Neutrophil (primary cell): ENCODE measurements at regions not wholly inside any gene's neighbourhood (a gene's known extent, or its start where the extent isn't known, plus 50 kb on each side); places are given as distances from the start of the nearest gene placed in this dataset.

Source experiments
- H3K27ac ChIP-seq: fragments of 200-600 bp; sonication (generic); 2 replicates; pipeline ENCODE4 v1.5.1; 2016; ENCODE audit warnings: mild to moderate bottlenecking, moderate library complexity
- H3K27me3 ChIP-seq: fragments of 200-600 bp; sonication (generic); 2 replicates; pipeline ENCODE4 v1.6.0; 2016; ENCODE audit warnings: mild to moderate bottlenecking
- H3K36me3 ChIP-seq: fragments of 200-600 bp; sonication (generic); 2 replicates; pipeline ENCODE4 v1.5.1; 2017
- H3K4me1 ChIP-seq, 2 experiments: fragments of 200-600 bp in 1 of 2; sonication (generic) in 1 of 2; 1 replicate in 1 of 2; 2 replicates in 1 of 2; pipeline versions ENCODE4 v1.5.1 to v1.6.1; 2013 to 2016; ENCODE audit warnings: low read depth in 1 of 2, low read length in 1 of 2, mild to moderate bottlenecking in 1 of 2, moderate library complexity in 1 of 2; ENCODE audit not compliant: control insufficient read depth in 1 of 2, insufficient read depth in 1 of 2
- H3K4me3 ChIP-seq, 2 experiments: fragments of 200-600 bp in 1 of 2; sonication (generic) in 1 of 2; 1 replicate in 1 of 2; 2 replicates in 1 of 2; pipeline ENCODE4 v1.5.1; 2013 to 2016; ENCODE audit warnings: low read depth in 1 of 2, low read length in 1 of 2, mild to moderate bottlenecking in 1 of 2, moderate library complexity in 1 of 2
- H3K9me3 ChIP-seq: fragments of 200-600 bp; sonication (generic); 2 replicates; pipeline ENCODE4 v1.5.1; 2016
- CTCF ChIP-seq: fragments of 200-600 bp; sonication (generic); IDR thresholded peaks from 2 replicates; pipeline ENCODE4 v1.5.1; 2016; ENCODE audit warnings: antibody characterized with exemption

DNA sequence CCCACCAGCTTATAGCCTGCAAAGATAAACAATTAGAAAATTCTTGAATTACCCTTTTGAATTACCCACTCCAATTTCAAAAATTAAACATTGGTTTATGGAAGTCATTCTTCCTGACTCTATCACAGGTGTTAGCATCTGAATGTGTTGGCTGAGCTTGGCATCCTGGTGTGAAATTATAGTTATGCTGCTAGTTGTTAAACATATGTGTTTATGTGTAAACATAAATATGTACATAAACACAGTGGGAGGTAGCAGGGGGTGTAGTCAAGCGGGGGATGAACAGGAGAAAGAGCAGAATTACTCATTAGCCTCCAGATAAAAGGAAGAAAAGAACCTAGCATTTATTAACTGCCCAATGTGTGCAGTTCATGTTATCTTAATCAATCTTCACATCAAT is 530.2 kb downstream of the MCTP2 start:
- Histone ChIP-seq H3K4me3 (no peak overlapping the region), H3K27me3 (no peaks in the 10 kb centered on the region), H3K9me3 (no peaks in the 10 kb centered on the region), H3K36me3 (no peaks in the 10 kb centered on the region), H3K27ac (no peak overlapping the region), H3K4me1 (no peaks in the 10 kb centered on the region)
- TF ChIP-seq CTCF: no peak

- H3K27me3 ChIP-seq: no peaks in the 10 kb centered on the region
- no peak overlapping the region for H3K27ac ChIP-seq
- H3K4me3 ChIP-seq: no peak overlapping the region
- no peaks in the 10 kb centered on the region for H3K9me3 ChIP-seq
- no peaks in the 10 kb centered on the region for H3K4me1 ChIP-seq
- no peaks in the 10 kb centered on the region for H3K36me3 ChIP-seq
- no peak for TF ChIP-seq CTCF
Observed at GRCh38 chr15:94769089-94769488, 537.7 kb downstream of the MCTP2 start.

DNA sequence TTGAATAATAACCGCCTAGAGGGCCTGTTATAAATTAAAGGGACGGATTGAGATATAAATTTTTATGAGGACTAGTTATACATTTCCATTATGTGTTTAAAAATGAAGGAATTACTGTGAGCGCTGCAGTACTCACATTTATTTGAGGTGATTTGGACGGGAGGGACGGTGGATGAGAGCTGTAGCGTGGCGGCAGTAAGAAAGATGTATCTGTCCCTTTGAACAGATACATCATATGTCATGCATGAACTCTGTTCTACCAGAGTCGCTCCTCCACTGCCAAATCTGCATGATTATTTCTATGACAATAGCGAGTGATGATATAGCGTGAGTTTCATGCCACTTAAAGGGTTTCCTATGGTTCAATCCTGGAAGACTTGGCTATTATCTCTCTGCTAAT is 538.8 kb downstream of the MCTP2 start:
- no peaks in the 10 kb centered on the region for H3K36me3 ChIP-seq
- no peak overlapping the region for H3K27ac ChIP-seq
- no peaks in the 10 kb centered on the region for H3K9me3 ChIP-seq
- no peaks in the 10 kb centered on the region for H3K27me3 ChIP-seq
- no peak overlapping the region for H3K4me3 ChIP-seq
- H3K4me1 ChIP-seq: no peaks in the 10 kb centered on the region
- TF ChIP-seq CTCF: no peak

GRCh38 chr15:94777037-94777436 is 545.7 kb downstream of the MCTP2 start:
- TF ChIP-seq CTCF: no peak
- Histone ChIP-seq H3K36me3 (no peaks in the 10 kb centered on the region), H3K27ac (no peak overlapping the region), H3K4me1 (no peaks in the 10 kb centered on the region), H3K27me3 (no peaks in the 10 kb centered on the region), H3K9me3 (no peaks in the 10 kb centered on the region), H3K4me3 (no peak overlapping the region)

GRCh38 chr15:94778840-94779239 is 547.5 kb downstream of the MCTP2 start:
- no peak for TF ChIP-seq CTCF
- no peaks in the 10 kb centered on the region for H3K27me3 ChIP-seq
- H3K9me3 ChIP-seq: no peaks in the 10 kb centered on the region
- no peaks in the 10 kb centered on the region for H3K36me3 ChIP-seq
- no peaks in the 10 kb centered on the region for H3K4me1 ChIP-seq
- no peak overlapping the region for H3K27ac ChIP-seq
- no peak overlapping the region for H3K4me3 ChIP-seq

- Histone ChIP-seq H3K27ac (no peak overlapping the region), H3K9me3 (no peaks in the 10 kb centered on the region)
- no peak for TF ChIP-seq CTCF
Observed at GRCh38 chr15:94780166-94780565, 548.8 kb downstream of the MCTP2 start.

More at GRCh38 chr15:94780166-94780565, 548.8 kb downstream of the MCTP2 start:
- no peak overlapping the region for H3K4me3 ChIP-seq
- H3K4me1 ChIP-seq: no peaks in the 10 kb centered on the region
- H3K36me3 ChIP-seq: no peaks in the 10 kb centered on the region
- H3K27me3 ChIP-seq: no peaks in the 10 kb centered on the region
